IPS-15b (cell line): ENCODE measurements at regions not wholly inside any gene's neighbourhood (a gene's known extent, or its start where the extent isn't known, plus 50 kb on each side); places are given as distances from the start of the nearest gene placed in this dataset.

Source experiments
- H3K27me3 ChIP-seq: one replicate; pipeline ENCODE4 v1.6.1; 2013; ENCODE audit warnings: low read length; ENCODE audit not compliant: control insufficient read depth, insufficient read depth
- H3K36me3 ChIP-seq: one replicate; pipeline ENCODE4 v1.6.1; 2013; ENCODE audit warnings: low read length; ENCODE audit not compliant: control insufficient read depth, insufficient read depth
- H3K4me1 ChIP-seq: one replicate; pipeline ENCODE4 v1.6.1; 2013; ENCODE audit warnings: mild to moderate bottlenecking, low read length; ENCODE audit not compliant: control insufficient read depth, insufficient read depth
- H3K4me3 ChIP-seq: one replicate; pipeline ENCODE4 v1.5.1; 2013; ENCODE audit warnings: low read depth, low read length
- H3K9ac ChIP-seq: one replicate; pipeline ENCODE4 v1.6.1; 2013; ENCODE audit warnings: low read depth, mild to moderate bottlenecking, low read length
- H3K9me3 ChIP-seq: one replicate; pipeline ENCODE4 v1.6.1; 2013; ENCODE audit warnings: mild to moderate bottlenecking, low read length; ENCODE audit not compliant: control insufficient read depth, insufficient read depth

- Histone ChIP-seq H3K4me1 (no peaks in the 10 kb centered on the region), H3K36me3 (no peaks in the 10 kb centered on the region), H3K4me3 (no peak overlapping the region), H3K9me3 (no peaks in the 10 kb centered on the region), H3K9ac (no peak overlapping the region), H3K27me3 (no peaks in the 10 kb centered on the region)
Observed at GRCh38 chr18:41820784-41821183, 134.2 kb upstream of the PIK3C3 start.

- no peaks in the 10 kb centered on the region for H3K4me1 ChIP-seq
- no peaks in the 10 kb centered on the region for H3K36me3 ChIP-seq
- no peaks in the 10 kb centered on the region for H3K27me3 ChIP-seq
- H3K9ac ChIP-seq: no peak overlapping the region
- no peak overlapping the region for H3K4me3 ChIP-seq
- H3K9me3 ChIP-seq: no peaks in the 10 kb centered on the region
Observed at GRCh38 chr18:41818381-41819355, 136.4 kb upstream of the PIK3C3 start.

DNA sequence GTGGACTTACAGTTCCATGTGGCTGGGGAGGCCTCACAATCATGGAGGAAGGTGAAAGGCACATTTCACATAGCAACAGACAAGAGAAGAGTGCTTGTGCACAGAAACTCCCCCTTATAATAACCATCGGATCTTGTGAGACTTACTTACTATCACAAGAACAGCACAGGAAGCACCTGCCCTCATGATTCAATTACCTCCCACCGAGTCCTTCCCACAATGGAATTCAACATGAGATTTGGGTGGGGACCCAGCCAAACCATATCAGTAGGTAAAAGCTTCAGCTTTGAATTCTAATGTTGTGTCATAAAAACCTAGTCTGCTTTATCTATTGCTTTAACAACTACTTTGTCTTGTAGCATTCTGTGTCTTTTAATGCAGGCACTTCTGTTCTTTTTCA lies 140.4 kb upstream of the PIK3C3 start:
- Histone ChIP-seq H3K36me3 (no peaks in the 10 kb centered on the region), H3K27me3 (no peaks in the 10 kb centered on the region), H3K9me3 (no peaks in the 10 kb centered on the region), H3K4me1 (no peaks in the 10 kb centered on the region), H3K4me3 (no peak overlapping the region), H3K9ac (no peak overlapping the region)

- H3K27me3 ChIP-seq: no peaks in the 10 kb centered on the region
- H3K4me3 ChIP-seq: no peak overlapping the region
- H3K9me3 ChIP-seq: no peaks in the 10 kb centered on the region
- no peak overlapping the region for H3K9ac ChIP-seq
- H3K36me3 ChIP-seq: no peaks in the 10 kb centered on the region
- no peaks in the 10 kb centered on the region for H3K4me1 ChIP-seq
Observed at GRCh38 chr18:41809652-41810051, 145.4 kb upstream of the PIK3C3 start.

- Histone ChIP-seq H3K36me3 (no peaks in the 10 kb centered on the region), H3K4me1 (no peaks in the 10 kb centered on the region), H3K4me3 (no peak overlapping the region), H3K9me3 (no peaks in the 10 kb centered on the region), H3K9ac (no peak overlapping the region), H3K27me3 (no peaks in the 10 kb centered on the region)
Observed at GRCh38 chr18:41805341-41805740, 149.7 kb upstream of the PIK3C3 start.

DNA sequence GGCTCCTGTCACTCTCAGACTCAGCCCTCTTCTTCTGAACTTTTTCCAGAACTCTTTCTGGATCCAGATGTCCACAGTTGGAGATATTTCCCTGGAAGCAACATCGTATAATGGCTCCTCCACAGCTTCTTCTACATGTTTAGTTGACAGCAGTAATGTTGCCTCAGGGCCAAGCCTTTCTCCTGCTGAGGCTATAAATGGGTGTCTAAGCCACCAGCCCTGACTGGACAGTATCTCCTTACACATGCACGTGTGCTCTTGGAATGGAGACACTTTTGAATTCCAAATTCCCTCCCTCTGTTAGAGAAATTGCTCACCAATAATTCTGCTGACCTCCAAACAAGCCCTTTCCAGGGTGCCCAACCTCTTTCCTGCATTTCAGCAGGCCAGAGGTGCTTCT lies 156.2 kb upstream of the PIK3C3 start:
- Histone ChIP-seq H3K9me3 (no peaks in the 10 kb centered on the region), H3K9ac (no peak overlapping the region), H3K36me3 (no peaks in the 10 kb centered on the region), H3K27me3 (no peaks in the 10 kb centered on the region), H3K4me3 (no peak overlapping the region), H3K4me1 (no peaks in the 10 kb centered on the region)

DNA sequence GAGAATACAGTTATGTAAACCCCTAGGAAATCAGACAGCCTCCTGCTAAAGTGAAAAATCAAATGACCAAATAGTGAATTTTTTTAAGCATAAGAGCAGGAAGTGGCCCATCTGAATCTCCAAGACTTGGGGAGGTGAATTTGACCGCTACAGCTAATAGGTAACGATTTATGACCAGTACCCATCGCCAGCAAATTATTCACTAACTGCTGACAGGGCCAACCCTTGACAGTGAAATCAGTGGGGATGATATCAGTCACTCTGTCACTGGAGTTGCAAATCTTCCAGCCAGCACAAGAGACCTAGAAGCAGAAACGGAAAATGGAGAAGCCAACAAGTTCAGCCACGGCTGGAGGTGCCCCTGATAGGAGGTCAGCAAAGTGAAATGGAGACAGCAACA lies 164.3 kb upstream of the PIK3C3 start:
- Histone ChIP-seq H3K4me1 (no peaks in the 10 kb centered on the region), H3K27me3 (no peaks in the 10 kb centered on the region), H3K36me3 (no peaks in the 10 kb centered on the region), H3K9me3 (no peaks in the 10 kb centered on the region), H3K9ac (no peak overlapping the region), H3K4me3 (no peak overlapping the region)

- Histone ChIP-seq H3K36me3 (no peaks in the 10 kb centered on the region), H3K9ac (no peak overlapping the region), H3K9me3 (no peaks in the 10 kb centered on the region), H3K4me3 (no peak overlapping the region), H3K4me1 (no peaks in the 10 kb centered on the region), H3K27me3 (no peaks in the 10 kb centered on the region)
Observed at GRCh38 chr18:41789001-41789400, 166.0 kb upstream of the PIK3C3 start.

GRCh38 chr18:41783879-41784278 lies 171.2 kb upstream of the PIK3C3 start:
- no peak overlapping the region for H3K9ac ChIP-seq
- no peaks in the 10 kb centered on the region for H3K9me3 ChIP-seq
- H3K27me3 ChIP-seq: no peaks in the 10 kb centered on the region
- no peak overlapping the region for H3K4me3 ChIP-seq
- no peaks in the 10 kb centered on the region for H3K4me1 ChIP-seq
- no peaks in the 10 kb centered on the region for H3K36me3 ChIP-seq

GRCh38 chr18:41783065-41783818 lies 171.8 kb upstream of the PIK3C3 start:
- Histone ChIP-seq H3K4me3 (no peak overlapping the region), H3K9ac (no peak overlapping the region), H3K36me3 (no peaks in the 10 kb centered on the region), H3K27me3 (no peaks in the 10 kb centered on the region), H3K4me1 (no peaks in the 10 kb centered on the region), H3K9me3 (no peaks in the 10 kb centered on the region)

DNA sequence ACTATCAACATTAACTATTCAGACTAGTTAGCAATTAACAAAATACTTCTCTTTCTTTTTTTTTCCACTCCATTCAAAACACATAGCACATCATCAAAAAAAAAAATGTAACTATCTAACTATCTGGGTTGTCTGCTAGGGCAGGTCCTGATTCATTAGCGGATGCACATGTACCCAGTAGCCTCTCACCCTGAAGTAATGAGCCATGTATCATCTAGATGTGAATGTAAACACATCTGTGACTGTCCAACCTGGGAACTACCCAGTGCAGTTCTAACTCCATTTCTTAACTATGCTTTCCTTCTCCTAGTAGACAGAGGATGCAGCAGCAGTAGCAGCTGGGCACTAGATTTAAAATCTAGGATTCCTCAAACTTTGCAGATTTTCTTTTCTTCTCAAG lies 183.1 kb upstream of the PIK3C3 start:
- Histone ChIP-seq H3K4me3 (no peak overlapping the region), H3K4me1 (no peaks in the 10 kb centered on the region), H3K9ac (no peak overlapping the region), H3K36me3 (no peaks in the 10 kb centered on the region), H3K27me3 (no peaks in the 10 kb centered on the region), H3K9me3 (no peaks in the 10 kb centered on the region)

- H3K4me3 ChIP-seq: no peak overlapping the region
- no peaks in the 10 kb centered on the region for H3K9me3 ChIP-seq
- no peaks in the 10 kb centered on the region for H3K4me1 ChIP-seq
- no peaks in the 10 kb centered on the region for H3K36me3 ChIP-seq
- no peaks in the 10 kb centered on the region for H3K27me3 ChIP-seq
- no peak overlapping the region for H3K9ac ChIP-seq
Observed at GRCh38 chr18:41769265-41769664, 185.8 kb upstream of the PIK3C3 start.
